LNCAP (cell line): ENCODE measurements at regions not wholly inside any gene's neighbourhood (a gene's known extent, or its start where the extent isn't known, plus 50 kb on each side); places are given as distances from the start of the nearest gene placed in this dataset.

ENCODE experiments used
- CTCF ChIP-seq: fragments of 450-650 bp; IDR thresholded peaks from 2 replicates; pipeline ENCODE4 v1.5.1; 2017; ENCODE audit warnings: mild to moderate bottlenecking

- peak; percentile 44; the same call in 1 of the 2 replicates for TF ChIP-seq CTCF
These were observed 101.1 kb upstream of the CYLC1 start for GRCh38 chrX:83759872-83760271.

- peak; percentile 34; the same call in 1 of the 2 replicates for TF ChIP-seq CTCF
These were observed 89.3 kb upstream of the CYLC1 start for GRCh38 chrX:83771664-83772063.
